DND-41 (cell line): ENCODE measurements at regions not wholly inside any gene's neighbourhood (a gene's known extent, or its start where the extent isn't known, plus 50 kb on each side); places are given as distances from the start of the nearest gene placed in this dataset.

Source experiments
- EZH2 ChIP-seq: IDR thresholded peaks from 3 replicates; pipeline ENCODE4 v1.6.1; 2012; ENCODE audit warnings: borderline replicate concordance, low read depth, mild to moderate bottlenecking, moderate library complexity, low read length, inconsistent platforms; ENCODE audit not compliant: severe bottlenecking
- TF ChIP-seq, protein P1 (sequence below): IDR thresholded peaks from 2 replicates; pipeline ENCODE4 v1.5.1; 2012; ENCODE audit warnings: borderline replicate concordance, low read length, moderate library complexity, mild to moderate bottlenecking; ENCODE audit not compliant: poor library complexity, severe bottlenecking; ENCODE audit errors: extremely low read depth

DNA sequence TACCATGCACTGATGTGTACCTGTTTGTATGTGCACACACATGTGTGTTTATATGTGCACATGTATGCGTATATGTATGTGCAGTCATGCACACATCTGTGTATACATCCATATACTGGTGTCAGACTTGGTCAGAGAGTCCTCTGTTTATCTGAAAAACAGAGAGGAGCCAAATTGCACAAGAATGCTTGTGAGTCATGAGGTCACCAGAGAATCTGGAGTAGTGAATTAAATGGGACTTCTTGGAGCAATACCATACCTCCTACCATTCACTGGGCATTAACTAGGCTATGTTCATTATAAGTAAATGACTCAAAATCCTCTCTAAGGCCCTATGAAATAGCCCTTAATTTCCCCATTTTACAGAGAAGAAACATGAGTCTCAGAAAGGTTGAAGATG, 272.1 kb upstream of the C1orf87 start:
- TF ChIP-seq EZH2: no peak
- TF ChIP-seq, protein P1, sequence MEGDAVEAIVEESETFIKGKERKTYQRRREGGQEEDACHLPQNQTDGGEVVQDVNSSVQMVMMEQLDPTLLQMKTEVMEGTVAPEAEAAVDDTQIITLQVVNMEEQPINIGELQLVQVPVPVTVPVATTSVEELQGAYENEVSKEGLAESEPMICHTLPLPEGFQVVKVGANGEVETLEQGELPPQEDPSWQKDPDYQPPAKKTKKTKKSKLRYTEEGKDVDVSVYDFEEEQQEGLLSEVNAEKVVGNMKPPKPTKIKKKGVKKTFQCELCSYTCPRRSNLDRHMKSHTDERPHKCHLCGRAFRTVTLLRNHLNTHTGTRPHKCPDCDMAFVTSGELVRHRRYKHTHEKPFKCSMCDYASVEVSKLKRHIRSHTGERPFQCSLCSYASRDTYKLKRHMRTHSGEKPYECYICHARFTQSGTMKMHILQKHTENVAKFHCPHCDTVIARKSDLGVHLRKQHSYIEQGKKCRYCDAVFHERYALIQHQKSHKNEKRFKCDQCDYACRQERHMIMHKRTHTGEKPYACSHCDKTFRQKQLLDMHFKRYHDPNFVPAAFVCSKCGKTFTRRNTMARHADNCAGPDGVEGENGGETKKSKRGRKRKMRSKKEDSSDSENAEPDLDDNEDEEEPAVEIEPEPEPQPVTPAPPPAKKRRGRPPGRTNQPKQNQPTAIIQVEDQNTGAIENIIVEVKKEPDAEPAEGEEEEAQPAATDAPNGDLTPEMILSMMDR: no peak
